ENCODE measurements at regions not wholly inside any gene's neighbourhood (a gene's known extent, or its start where the extent isn't known, plus 50 kb on each side); places are given as distances from the start of the nearest gene placed in this dataset.

GRCh38 chr5:152269533-152269932 is 135.5 kb downstream of the NMUR2 start:
- no peak for DNase-seq

- DNase-seq: no peak
Observed at GRCh38 chr5:152264645-152265254, 140.3 kb downstream of the NMUR2 start.

- no peak for DNase-seq
Observed at GRCh38 chr5:152262667-152263066, 142.4 kb downstream of the NMUR2 start.

- no peak for DNase-seq
Observed at GRCh38 chr5:152260940-152261339, 144.1 kb downstream of the NMUR2 start.

- no peak for DNase-seq
Observed at GRCh38 chr5:152259702-152260101, 145.4 kb downstream of the NMUR2 start.

GRCh38 chr5:152256580-152256979 is 148.5 kb downstream of the NMUR2 start:
- peak; percentile 4 for DNase-seq

- no peak for DNase-seq
Observed at GRCh38 chr5:152255411-152255810, 149.7 kb downstream of the NMUR2 start.

GRCh38 chr5:152247850-152248385 is 157.2 kb downstream of the NMUR2 start:
- DNase-seq: no peak

GRCh38 chr5:152246401-152246800 is 158.7 kb downstream of the NMUR2 start:
- no peak for DNase-seq

- DNase-seq: no peak
Observed at GRCh38 chr5:152237531-152237930, 167.5 kb downstream of the NMUR2 start.

- DNase-seq: no peak
Observed at GRCh38 chr5:152226191-152226590, 178.9 kb downstream of the NMUR2 start.

GRCh38 chr5:152221721-152222629 is 183.1 kb downstream of the NMUR2 start:
- no peak for DNase-seq

- DNase-seq: no peak
Observed at GRCh38 chr5:152218694-152219093, 186.4 kb downstream of the NMUR2 start.

- DNase-seq: no peak
Observed at GRCh38 chr5:152205804-152206203, 199.3 kb downstream of the NMUR2 start.

- DNase-seq: no peak
Observed at GRCh38 chr5:152202321-152202720, 202.8 kb downstream of the NMUR2 start.

GRCh38 chr5:152193391-152194107 is 211.5 kb downstream of the NMUR2 start:
- no peak for DNase-seq

- no peak for DNase-seq
Observed at GRCh38 chr5:152188251-152188650, 216.8 kb downstream of the NMUR2 start.

GRCh38 chr5:152187668-152188067 is 217.4 kb downstream of the NMUR2 start:
- no peak for DNase-seq

GRCh38 chr5:152185547-152186245 is 219.4 kb downstream of the NMUR2 start:
- DNase-seq: no peak

- no peak for DNase-seq
Observed at GRCh38 chr5:152184266-152184665, 220.8 kb downstream of the NMUR2 start.

GRCh38 chr5:152181461-152181860 is 223.6 kb downstream of the NMUR2 start:
- no peak for DNase-seq

- DNase-seq: no peak
Observed at GRCh38 chr5:152178350-152178699, 226.8 kb downstream of the NMUR2 start.
